ENCODE measurements at regions not wholly inside any gene's neighbourhood (a gene's known extent, or its start where the extent isn't known, plus 50 kb on each side); places are given as distances from the start of the nearest gene placed in this dataset.

GRCh38 chr14:34348592-34348991 lies 113.4 kb downstream of the SPTSSA start:
- intact Hi-C loops (cut with DNase I) = no loop called here
- H3K4me1 ChIP-seq (ENCODE audit: control insufficient read depth in 2 of 3, insufficient read depth in 2 of 3, low read depth in 1 of 3, low read length in 3 of 3) = no peaks in the 10 kb centered on the region
- no peaks in the 10 kb centered on the region for H3K36me3 ChIP-seq (ENCODE audit: control insufficient read depth in 2 of 3, insufficient read depth in 3 of 3, low read length in 3 of 3)
- no peak overlapping the region for H3K9ac ChIP-seq (ENCODE audit: low read length in 3 of 3)
- H3K9me3 ChIP-seq (ENCODE audit: control insufficient read depth in 2 of 3, insufficient read depth in 1 of 3, low read length in 3 of 3) = no peaks in the 10 kb centered on the region
- TF ChIP-seq, protein P1, sequence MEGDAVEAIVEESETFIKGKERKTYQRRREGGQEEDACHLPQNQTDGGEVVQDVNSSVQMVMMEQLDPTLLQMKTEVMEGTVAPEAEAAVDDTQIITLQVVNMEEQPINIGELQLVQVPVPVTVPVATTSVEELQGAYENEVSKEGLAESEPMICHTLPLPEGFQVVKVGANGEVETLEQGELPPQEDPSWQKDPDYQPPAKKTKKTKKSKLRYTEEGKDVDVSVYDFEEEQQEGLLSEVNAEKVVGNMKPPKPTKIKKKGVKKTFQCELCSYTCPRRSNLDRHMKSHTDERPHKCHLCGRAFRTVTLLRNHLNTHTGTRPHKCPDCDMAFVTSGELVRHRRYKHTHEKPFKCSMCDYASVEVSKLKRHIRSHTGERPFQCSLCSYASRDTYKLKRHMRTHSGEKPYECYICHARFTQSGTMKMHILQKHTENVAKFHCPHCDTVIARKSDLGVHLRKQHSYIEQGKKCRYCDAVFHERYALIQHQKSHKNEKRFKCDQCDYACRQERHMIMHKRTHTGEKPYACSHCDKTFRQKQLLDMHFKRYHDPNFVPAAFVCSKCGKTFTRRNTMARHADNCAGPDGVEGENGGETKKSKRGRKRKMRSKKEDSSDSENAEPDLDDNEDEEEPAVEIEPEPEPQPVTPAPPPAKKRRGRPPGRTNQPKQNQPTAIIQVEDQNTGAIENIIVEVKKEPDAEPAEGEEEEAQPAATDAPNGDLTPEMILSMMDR (IDR thresholded peaks at IDR 0.05; ENCODE audit: borderline replicate concordance, extremely low read depth, insufficient read depth) = no peak
- no peaks in the 10 kb centered on the region for H3K27me3 ChIP-seq (ENCODE audit: control insufficient read depth, insufficient read depth, low read length)
- no peak overlapping the region for H3K4me3 ChIP-seq (ENCODE audit: low read length in 3 of 3)
- no peak for DNase-seq
- H3K27ac ChIP-seq (ENCODE audit: low read depth in 2 of 2, low read length in 2 of 2) = no peak overlapping the region
- FAIRE-seq = no peak

GRCh38 chr14:34347683-34348082 lies 114.4 kb downstream of the SPTSSA start:
- Histone ChIP-seq H3K9me3 (ENCODE audit: control insufficient read depth in 2 of 3, insufficient read depth in 1 of 3, low read length in 3 of 3) (no peaks in the 10 kb centered on the region), H3K9ac (ENCODE audit: low read length in 3 of 3) (no peak overlapping the region), H3K36me3 (ENCODE audit: control insufficient read depth in 2 of 3, insufficient read depth in 3 of 3, low read length in 3 of 3) (no peaks in the 10 kb centered on the region), H3K27me3 (ENCODE audit: control insufficient read depth, insufficient read depth, low read length) (no peaks in the 10 kb centered on the region), H3K27ac (ENCODE audit: low read depth in 2 of 2, low read length in 2 of 2) (no peak overlapping the region), H3K4me1 (ENCODE audit: control insufficient read depth in 2 of 3, insufficient read depth in 2 of 3, low read depth in 1 of 3, low read length in 3 of 3) (no peaks in the 10 kb centered on the region), H3K4me3 (ENCODE audit: low read length in 3 of 3) (no peak overlapping the region)
- FAIRE-seq = no peak
- TF ChIP-seq, protein P1 (IDR thresholded peaks at IDR 0.05; ENCODE audit: borderline replicate concordance, extremely low read depth, insufficient read depth) = no peak
- no peak for DNase-seq
- intact Hi-C loops (cut with DNase I) = no loop called here

DNA sequence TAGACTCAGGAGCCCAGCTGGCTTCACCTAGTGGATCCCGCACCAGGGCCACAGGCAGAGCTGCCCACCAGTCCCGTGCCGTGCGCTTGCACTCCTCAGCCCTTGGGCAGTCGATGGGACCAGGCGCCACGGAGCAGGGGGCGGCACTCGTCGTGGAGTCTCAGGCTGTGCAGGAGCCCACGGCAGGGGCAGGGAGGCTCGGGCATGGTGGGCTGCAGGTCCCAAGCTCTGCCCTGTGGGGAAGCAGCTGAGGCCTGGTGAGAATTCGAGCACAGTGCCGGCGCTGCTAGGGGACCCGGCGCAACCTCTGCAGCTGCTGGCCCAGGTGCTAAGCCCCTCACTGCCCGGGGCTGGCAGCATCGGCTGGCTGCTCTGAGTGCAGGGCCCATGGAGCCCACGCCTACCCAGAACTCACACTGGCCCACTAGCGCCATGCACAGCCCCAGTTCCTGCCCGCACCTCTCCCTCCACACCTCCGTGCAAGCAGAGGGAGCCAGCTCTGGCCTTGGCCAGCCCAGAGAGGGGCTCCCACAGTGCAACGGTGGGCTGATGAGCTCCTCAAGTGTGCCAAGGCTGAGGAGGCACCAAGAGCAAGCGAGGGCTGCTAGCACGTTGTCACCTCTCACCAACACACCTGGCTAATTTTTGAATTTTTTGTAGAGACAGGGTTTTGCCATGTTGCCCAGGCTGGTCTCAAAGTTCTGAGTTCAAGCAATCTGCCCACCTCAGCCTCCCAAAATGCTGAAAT lies 116.1 kb downstream of the SPTSSA start:
- TF ChIP-seq, protein P1 (IDR thresholded peaks at IDR 0.05; ENCODE audit: borderline replicate concordance, extremely low read depth, insufficient read depth) = no peak
- Histone ChIP-seq H3K4me3 (ENCODE audit: low read length in 3 of 3) (no peak overlapping the region), H3K27me3 (ENCODE audit: control insufficient read depth, insufficient read depth, low read length) (no peaks in the 10 kb centered on the region), H3K4me1 (ENCODE audit: control insufficient read depth in 2 of 3, insufficient read depth in 2 of 3, low read depth in 1 of 3, low read length in 3 of 3) (no peaks in the 10 kb centered on the region), H3K36me3 (ENCODE audit: control insufficient read depth in 2 of 3, insufficient read depth in 3 of 3, low read length in 3 of 3) (no peaks in the 10 kb centered on the region), H3K27ac (ENCODE audit: low read depth in 2 of 2, low read length in 2 of 2) (no peak overlapping the region), H3K9ac (ENCODE audit: low read length in 3 of 3) (no peak overlapping the region), H3K9me3 (ENCODE audit: control insufficient read depth in 2 of 3, insufficient read depth in 1 of 3, low read length in 3 of 3) (no peaks in the 10 kb centered on the region)
- intact Hi-C loops (cut with DNase I) = no loop called here
- DNase-seq = no peak
- FAIRE-seq = no peak

- intact Hi-C loops (cut with DNase I) = no loop called here
- DNase-seq (no peak), FAIRE-seq (no peak)
- no peak overlapping the region for H3K4me3 ChIP-seq (ENCODE audit: low read length in 3 of 3)
- no peaks in the 10 kb centered on the region for H3K4me1 ChIP-seq (ENCODE audit: control insufficient read depth in 2 of 3, insufficient read depth in 2 of 3, low read depth in 1 of 3, low read length in 3 of 3)
- no peak overlapping the region for H3K9ac ChIP-seq (ENCODE audit: low read length in 3 of 3)
- TF ChIP-seq, protein P1 (IDR thresholded peaks at IDR 0.05; ENCODE audit: borderline replicate concordance, extremely low read depth, insufficient read depth) = no peak
- no peaks in the 10 kb centered on the region for H3K9me3 ChIP-seq (ENCODE audit: control insufficient read depth in 2 of 3, insufficient read depth in 1 of 3, low read length in 3 of 3)
- H3K36me3 ChIP-seq (ENCODE audit: control insufficient read depth in 2 of 3, insufficient read depth in 3 of 3, low read length in 3 of 3) = no peaks in the 10 kb centered on the region
- no peak overlapping the region for H3K27ac ChIP-seq (ENCODE audit: low read depth in 2 of 2, low read length in 2 of 2)
- no peaks in the 10 kb centered on the region for H3K27me3 ChIP-seq (ENCODE audit: control insufficient read depth, insufficient read depth, low read length)
Measured at GRCh38 chr14:34344318-34344717, 117.7 kb downstream of the SPTSSA start.
